ENCODE measurements at regions not wholly inside any gene's neighbourhood (a gene's known extent, or its start where the extent isn't known, plus 50 kb on each side); places are given as distances from the start of the nearest gene placed in this dataset.

GRCh38 chr2:67625178-67625577 is 228.0 kb downstream of the ETAA1 start:
- peaks cover 0 to 20% (median 0%) of the 10 kb centered on the region in 10 experiments; a peak in 4 of 20 replicates for H3K4me1 ChIP-seq
- TF ChIP-seq Cebpa-rat (IDR thresholded peaks at IDR 0.05): no peak
- peak overlapping the region in 3 of 11 experiments; percentile 4 to 70 (median 47); a peak in 4 of 22 replicates for H3K4me2 ChIP-seq
- H3K9ac ChIP-seq: peak overlapping the region in 1 of 11 experiments; percentile 25; a peak in 1 of 22 replicates
- no peaks in the 10 kb centered on the region for H4K20me1 ChIP-seq
- peak overlapping the region in 3 of 11 experiments; percentile 23 to 68 (median 43); a peak in 4 of 22 replicates for H3K27ac ChIP-seq
- no peak overlapping the region for H3K4me3 ChIP-seq
- H3K36me3 ChIP-seq: no peaks in the 10 kb centered on the region
- H3K9me3 ChIP-seq (replicated peaks in 1 of 11): no peaks in the 10 kb centered on the region; a peak in 3 of 22 replicates
- no peaks in the 10 kb centered on the region for H3K27me3 ChIP-seq

GRCh38 chr2:67625690-67626475 is 228.8 kb downstream of the ETAA1 start:
- Histone ChIP-seq H3K27ac (peak overlapping the region in 3 of 11 experiments; percentile 23 to 68 (median 43); a peak in 4 of 22 replicates), H3K27me3 (no peaks in the 10 kb centered on the region), H3K9me3 (replicated peaks in 1 of 11) (no peaks in the 10 kb centered on the region; a peak in 3 of 22 replicates), H3K4me3 (no peak overlapping the region), H3K4me1 (peaks cover 0 to 20% (median 0%) of the 10 kb centered on the region in 10 experiments; a peak in 4 of 20 replicates), H3K9ac (peak overlapping the region in 1 of 11 experiments; percentile 25; a peak in 2 of 22 replicates), H3K36me3 (no peaks in the 10 kb centered on the region), H3K4me2 (peak overlapping the region in 2 of 11 experiments; percentile 47 to 70; a peak in 4 of 22 replicates), H4K20me1 (no peaks in the 10 kb centered on the region)
- no peak for TF ChIP-seq Cebpa-rat (IDR thresholded peaks at IDR 0.05)

- no peaks in the 10 kb centered on the region for H4K20me1 ChIP-seq
- no peak overlapping the region for H3K4me2 ChIP-seq
- no peak overlapping the region for H3K27ac ChIP-seq
- no peaks in the 10 kb centered on the region for H3K27me3 ChIP-seq
- H3K9me3 ChIP-seq (replicated peaks in 1 of 11): no peaks in the 10 kb centered on the region; a peak in 3 of 22 replicates
- no peak overlapping the region for H3K9ac ChIP-seq
- H3K4me3 ChIP-seq: no peak overlapping the region
- H3K36me3 ChIP-seq: no peaks in the 10 kb centered on the region
- TF ChIP-seq Cebpa-rat (IDR thresholded peaks at IDR 0.05): no peak
- H3K4me1 ChIP-seq: peaks cover 0 to 25% (median 0%) of the 10 kb centered on the region in 10 experiments; a peak in 4 of 20 replicates
Measured at GRCh38 chr2:67626656-67627055, 229.5 kb downstream of the ETAA1 start.

GRCh38 chr2:67627456-67628207 is 230.5 kb downstream of the ETAA1 start:
- Histone ChIP-seq H3K27me3 (no peaks in the 10 kb centered on the region), H3K27ac (no peak overlapping the region), H4K20me1 (no peaks in the 10 kb centered on the region), H3K4me1 (peaks cover 0 to 26% (median 0%) of the 10 kb centered on the region in 10 experiments; a peak in 4 of 20 replicates), H3K36me3 (no peaks in the 10 kb centered on the region), H3K9me3 (replicated peaks in 1 of 11) (no peaks in the 10 kb centered on the region; a peak in 3 of 22 replicates), H3K9ac (no peak overlapping the region), H3K4me2 (no peak overlapping the region), H3K4me3 (no peak overlapping the region)
- TF ChIP-seq Cebpa-rat (IDR thresholded peaks at IDR 0.05): no peak

GRCh38 chr2:67628892-67629291 is 231.8 kb downstream of the ETAA1 start:
- Histone ChIP-seq H3K4me2 (no peak overlapping the region), H3K9ac (no peak overlapping the region), H3K27ac (no peak overlapping the region), H3K4me1 (peaks cover 0 to 26% (median 0%) of the 10 kb centered on the region in 10 experiments; a peak in 4 of 20 replicates), H4K20me1 (no peaks in the 10 kb centered on the region), H3K27me3 (no peaks in the 10 kb centered on the region), H3K4me3 (no peak overlapping the region), H3K36me3 (no peaks in the 10 kb centered on the region), H3K9me3 (replicated peaks in 1 of 11) (no peaks in the 10 kb centered on the region; a peak in 3 of 22 replicates)
- no peak for TF ChIP-seq Cebpa-rat (IDR thresholded peaks at IDR 0.05)

- Histone ChIP-seq H3K4me3 (no peak overlapping the region), H3K9ac (no peak overlapping the region; a peak in 1 of 22 replicates), H3K4me1 (peaks cover 0 to 10% (median 0%) of the 10 kb centered on the region in 10 experiments; a peak in 2 of 20 replicates), H3K4me2 (peak overlapping the region in 1 of 11 experiments; percentile 25; a peak in 3 of 22 replicates), H4K20me1 (no peaks in the 10 kb centered on the region), H3K27ac (no peak overlapping the region), H3K36me3 (no peaks in the 10 kb centered on the region), H3K9me3 (replicated peaks in 1 of 11) (no peaks in the 10 kb centered on the region), H3K27me3 (no peaks in the 10 kb centered on the region)
- TF ChIP-seq Cebpa-rat (IDR thresholded peaks at IDR 0.05): no peak
Measured at GRCh38 chr2:67631483-67631882, 234.3 kb downstream of the ETAA1 start.

- H3K4me3 ChIP-seq: no peak overlapping the region
- H3K27ac ChIP-seq: no peak overlapping the region
- H3K4me2 ChIP-seq: no peak overlapping the region
- H4K20me1 ChIP-seq: no peaks in the 10 kb centered on the region
- no peaks in the 10 kb centered on the region for H3K36me3 ChIP-seq
- no peaks in the 10 kb centered on the region for H3K9me3 ChIP-seq (replicated peaks in 1 of 11)
- H3K4me1 ChIP-seq: peaks cover 0 to 10% (median 0%) of the 10 kb centered on the region in 10 experiments; a peak in 2 of 20 replicates
- TF ChIP-seq Cebpa-rat (IDR thresholded peaks at IDR 0.05): no peak
- no peak overlapping the region for H3K9ac ChIP-seq
- H3K27me3 ChIP-seq: no peaks in the 10 kb centered on the region
Measured at GRCh38 chr2:67633212-67633856, 236.2 kb downstream of the ETAA1 start.

GRCh38 chr2:67638146-67638545 is 241.0 kb downstream of the ETAA1 start:
- H3K27me3 ChIP-seq: no peaks in the 10 kb centered on the region
- no peak overlapping the region for H3K4me2 ChIP-seq
- no peak for TF ChIP-seq Cebpa-rat (IDR thresholded peaks at IDR 0.05)
- H3K36me3 ChIP-seq: no peaks in the 10 kb centered on the region
- no peak overlapping the region for H3K9ac ChIP-seq
- no peak overlapping the region for H3K27ac ChIP-seq
- no peaks in the 10 kb centered on the region for H3K4me1 ChIP-seq
- no peak overlapping the region for H3K4me3 ChIP-seq
- H3K9me3 ChIP-seq (replicated peaks in 1 of 11): no peaks in the 10 kb centered on the region
- no peaks in the 10 kb centered on the region for H4K20me1 ChIP-seq
